ENCODE measurements at regions not wholly inside any gene's neighbourhood (a gene's known extent, or its start where the extent isn't known, plus 50 kb on each side); places are given as distances from the start of the nearest gene placed in this dataset.

DNA sequence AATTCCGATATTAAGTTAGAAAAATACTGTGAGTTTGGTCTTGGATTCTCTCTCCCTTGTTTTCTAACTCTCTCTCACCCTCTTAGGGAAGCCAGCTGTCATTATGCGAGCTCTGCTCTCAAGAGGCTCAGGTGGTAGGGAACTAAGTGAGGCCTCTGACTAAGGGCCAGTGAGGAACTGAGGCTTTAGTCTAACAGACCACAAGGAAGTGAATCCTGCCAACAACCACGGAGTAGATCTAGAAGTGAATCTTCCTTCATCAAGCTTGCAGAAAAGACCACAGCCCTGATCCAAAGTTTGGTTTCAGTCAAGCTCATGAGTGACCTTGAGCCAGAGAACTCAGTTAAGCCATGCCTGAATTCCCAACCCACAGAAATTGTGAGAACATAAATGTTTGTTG, 180.1 kb upstream of the PRMT6 start:
- Histone ChIP-seq H3K9ac (ENCODE audit: insufficient read depth, low read length, poor library complexity, severe bottlenecking) (no peak overlapping the region), H3K9me3 (replicated peaks in 1 of 2; ENCODE audit: control insufficient read depth in 1 of 2, insufficient read depth in 1 of 2, low read length in 2 of 2) (peaks cover 12 to 15% of the 10 kb centered on the region in 2 donors), H3K4me3 (replicated peaks in 1 of 3; ENCODE audit: low read depth in 2 of 3, low read length in 3 of 3) (no peak overlapping the region), H3K27me3 (ENCODE audit: control insufficient read depth in 2 of 2, insufficient read depth in 2 of 2, low read length in 2 of 2) (no peaks in the 10 kb centered on the region), H2AFZ (ENCODE audit: insufficient read depth, low read depth, low read length, poor library complexity, severe bottlenecking) (no peak overlapping the region), H4K20me1 (ENCODE audit: insufficient read depth, low read length) (no peaks in the 10 kb centered on the region), H3K79me2 (ENCODE audit: insufficient read depth, low read length) (no peaks in the 10 kb centered on the region), H3K36me3 (replicated peaks in 1 of 2; ENCODE audit: control insufficient read depth in 1 of 2, insufficient read depth in 2 of 2, low read length in 2 of 2) (no peaks in the 10 kb centered on the region), H3K4me2 (replicated peaks; ENCODE audit: extremely low read depth, low read length, poor library complexity, severe bottlenecking) (no peak overlapping the region), H3K4me1 (ENCODE audit: control insufficient read depth in 1 of 2, insufficient read depth in 2 of 2, low read length in 2 of 2) (no peaks in the 10 kb centered on the region), H3K27ac (ENCODE audit: low read depth in 1 of 2, low read length in 2 of 2) (no peak overlapping the region)
- Mint-ChIP-seq H3K27ac (no peak overlapping the region), H3K27me3 (ENCODE audit: low read depth in 3 of 3) (peaks cover 0 to 1% (median 0%) of the 10 kb centered on the region in 3 donors), H3K4me1 (no peaks in the 10 kb centered on the region), H3K9me3 (peaks cover 0 to 16% (median 6%) of the 10 kb centered on the region in 7 donors), H3K4me3 (no peak overlapping the region), H3K36me3 (no peaks in the 10 kb centered on the region)
- WGBS (ENCODE audit: insufficient coverage): no CpG with 5 or more reads among the region's 3 CpGs
- TF ChIP-seq, protein P1, sequence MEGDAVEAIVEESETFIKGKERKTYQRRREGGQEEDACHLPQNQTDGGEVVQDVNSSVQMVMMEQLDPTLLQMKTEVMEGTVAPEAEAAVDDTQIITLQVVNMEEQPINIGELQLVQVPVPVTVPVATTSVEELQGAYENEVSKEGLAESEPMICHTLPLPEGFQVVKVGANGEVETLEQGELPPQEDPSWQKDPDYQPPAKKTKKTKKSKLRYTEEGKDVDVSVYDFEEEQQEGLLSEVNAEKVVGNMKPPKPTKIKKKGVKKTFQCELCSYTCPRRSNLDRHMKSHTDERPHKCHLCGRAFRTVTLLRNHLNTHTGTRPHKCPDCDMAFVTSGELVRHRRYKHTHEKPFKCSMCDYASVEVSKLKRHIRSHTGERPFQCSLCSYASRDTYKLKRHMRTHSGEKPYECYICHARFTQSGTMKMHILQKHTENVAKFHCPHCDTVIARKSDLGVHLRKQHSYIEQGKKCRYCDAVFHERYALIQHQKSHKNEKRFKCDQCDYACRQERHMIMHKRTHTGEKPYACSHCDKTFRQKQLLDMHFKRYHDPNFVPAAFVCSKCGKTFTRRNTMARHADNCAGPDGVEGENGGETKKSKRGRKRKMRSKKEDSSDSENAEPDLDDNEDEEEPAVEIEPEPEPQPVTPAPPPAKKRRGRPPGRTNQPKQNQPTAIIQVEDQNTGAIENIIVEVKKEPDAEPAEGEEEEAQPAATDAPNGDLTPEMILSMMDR (IDR thresholded peaks at IDR 0.05): no peak
- intact Hi-C loops (cut with micrococcal nuclease): no loop called here
- no peak for DNase-seq

DNA sequence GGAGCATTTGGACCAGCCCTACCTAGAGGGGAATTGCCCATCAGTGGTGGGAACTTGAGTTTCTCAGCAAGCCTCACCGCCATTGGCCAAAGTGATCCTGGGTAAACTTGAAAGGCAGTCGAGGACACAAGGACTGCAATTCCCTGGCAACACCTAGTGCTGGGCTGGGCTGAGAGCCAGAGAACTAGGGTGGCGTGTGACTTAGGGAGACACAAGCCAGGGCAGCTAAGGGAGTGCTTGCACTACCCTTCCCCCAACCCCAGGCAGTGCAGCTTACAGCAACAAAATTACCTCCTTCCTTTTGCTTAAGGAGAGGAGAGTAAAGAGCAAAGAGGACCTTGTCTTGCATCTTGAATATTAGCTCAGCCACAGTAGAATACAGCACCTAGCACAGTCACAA, 176.9 kb upstream of the PRMT6 start:
- Histone ChIP-seq H3K9me3 (replicated peaks in 1 of 2; ENCODE audit: control insufficient read depth in 1 of 2, insufficient read depth in 1 of 2, low read length in 2 of 2) (peaks cover 5 to 16% of the 10 kb centered on the region in 2 donors), H2AFZ (ENCODE audit: insufficient read depth, low read depth, low read length, poor library complexity, severe bottlenecking) (no peak overlapping the region), H3K27ac (ENCODE audit: low read depth in 1 of 2, low read length in 2 of 2) (no peak overlapping the region), H3K4me3 (replicated peaks in 1 of 3; ENCODE audit: low read depth in 2 of 3, low read length in 3 of 3) (no peak overlapping the region), H3K4me1 (ENCODE audit: control insufficient read depth in 1 of 2, insufficient read depth in 2 of 2, low read length in 2 of 2) (no peaks in the 10 kb centered on the region), H3K79me2 (ENCODE audit: insufficient read depth, low read length) (no peaks in the 10 kb centered on the region), H3K4me2 (replicated peaks; ENCODE audit: extremely low read depth, low read length, poor library complexity, severe bottlenecking) (no peak overlapping the region), H3K36me3 (replicated peaks in 1 of 2; ENCODE audit: control insufficient read depth in 1 of 2, insufficient read depth in 2 of 2, low read length in 2 of 2) (no peaks in the 10 kb centered on the region), H4K20me1 (ENCODE audit: insufficient read depth, low read length) (no peaks in the 10 kb centered on the region), H3K27me3 (ENCODE audit: control insufficient read depth in 2 of 2, insufficient read depth in 2 of 2, low read length in 2 of 2) (no peaks in the 10 kb centered on the region), H3K9ac (ENCODE audit: insufficient read depth, low read length, poor library complexity, severe bottlenecking) (no peak overlapping the region)
- TF ChIP-seq, protein P1 (IDR thresholded peaks at IDR 0.05): no peak
- 86% methylated on average over 1 of the region's 3 CpGs for WGBS (ENCODE audit: insufficient coverage)
- H3K27me3 Mint-ChIP-seq (ENCODE audit: low read depth in 3 of 3): peaks cover 0 to 1% (median 0%) of the 10 kb centered on the region in 3 donors
- intact Hi-C loops (cut with micrococcal nuclease): no loop called here
- H3K4me1 Mint-ChIP-seq: no peaks in the 10 kb centered on the region
- no peaks in the 10 kb centered on the region for H3K36me3 Mint-ChIP-seq
- DNase-seq: no peak
- peaks cover 0 to 12% (median 5%) of the 10 kb centered on the region in 7 donors for H3K9me3 Mint-ChIP-seq
- H3K27ac Mint-ChIP-seq: no peak overlapping the region
- no peak overlapping the region for H3K4me3 Mint-ChIP-seq
